NCI-H1417 treated with DMSO at 0.1 percent for 48 hours (cell line): ENCODE measurements at regions not wholly inside any gene's neighbourhood (a gene's known extent, or its start where the extent isn't known, plus 50 kb on each side); places are given as distances from the start of the nearest gene placed in this dataset.
"Not testable (repeated sequence)": the region's sequence is repeated elsewhere in the genome, so short reads cannot be mapped to it uniquely, and the experiment has no call there.

Experiments
- DNase-seq: peaks from one replicate; lab custom pipeline; 2025; lab: John Stamatoyannopoulos, UW

- DNase-seq = no peak
Measured at GRCh38 chr3:166080096-166080495, 242.9 kb upstream of the BCHE start.

GRCh38 chr3:166071831-166072230 lies 234.6 kb upstream of the BCHE start:
- DNase-seq = no peak

GRCh38 chr3:166064476-166064875 lies 227.3 kb upstream of the BCHE start:
- DNase-seq = no peak

GRCh38 chr3:166060789-166061479 lies 223.7 kb upstream of the BCHE start:
- DNase-seq = no peak

GRCh38 chr3:166052440-166052839 lies 215.2 kb upstream of the BCHE start:
- no peak for DNase-seq

- no peak for DNase-seq
Measured at GRCh38 chr3:166029507-166029906, 192.3 kb upstream of the BCHE start.

GRCh38 chr3:166013073-166013679 lies 176.0 kb upstream of the BCHE start:
- peak; percentile 17 for DNase-seq

- no peak for DNase-seq
Measured at GRCh38 chr3:166011771-166012170, 174.5 kb upstream of the BCHE start.

GRCh38 chr3:166005126-166005525 lies 167.9 kb upstream of the BCHE start:
- DNase-seq = no peak

- no peak for DNase-seq
Measured at GRCh38 chr3:165994293-165994692, 157.1 kb upstream of the BCHE start.

GRCh38 chr3:165984589-165984988 lies 147.4 kb upstream of the BCHE start:
- DNase-seq = no peak

- no peak for DNase-seq
Measured at GRCh38 chr3:165983284-165983683, 146.1 kb upstream of the BCHE start.

- DNase-seq = no peak
Measured at GRCh38 chr3:165981318-165981717, 144.1 kb upstream of the BCHE start.

- DNase-seq = not testable (repeated sequence)
Measured at GRCh38 chr3:165960825-165961224, 123.6 kb upstream of the BCHE start.

GRCh38 chr3:165954171-165954570 lies 116.9 kb upstream of the BCHE start:
- no peak for DNase-seq

GRCh38 chr3:165946360-165946759 lies 109.1 kb upstream of the BCHE start:
- DNase-seq = no peak

GRCh38 chr3:165938986-165939540 lies 101.8 kb upstream of the BCHE start:
- DNase-seq = no peak

GRCh38 chr3:165936081-165936480 lies 98.9 kb upstream of the BCHE start:
- DNase-seq = not testable (repeated sequence)

GRCh38 chr3:165924301-165924791 lies 87.1 kb upstream of the BCHE start:
- DNase-seq = not testable (repeated sequence)

GRCh38 chr3:165920984-165921383 lies 83.8 kb upstream of the BCHE start:
- DNase-seq = no peak

- DNase-seq = no peak
Measured at GRCh38 chr3:165919284-165919683, 82.1 kb upstream of the BCHE start.

GRCh38 chr3:165918657-165918979 lies 81.4 kb upstream of the BCHE start:
- no peak for DNase-seq

GRCh38 chr3:165917938-165918656 lies 80.9 kb upstream of the BCHE start:
- not testable (repeated sequence) for DNase-seq
